HepG2 (cell line): ENCODE measurements at regions not wholly inside any gene's neighbourhood (a gene's known extent, or its start where the extent isn't known, plus 50 kb on each side); places are given as distances from the start of the nearest gene placed in this dataset.

Source experiments
- ATF6 ChIP-seq: sonication (generic); formaldehyde crosslinking; conservative IDR thresholded peaks from 2 replicates; pipeline ENCODE4 v1.4.0; 2020; ENCODE audit warnings: missing genetic modification reagents
- BATF2 ChIP-seq: sonication (generic); formaldehyde crosslinking; IDR thresholded peaks from 2 replicates; pipeline ENCODE4 v1.8.0; 2022; ENCODE audit warnings: mild to moderate bottlenecking, missing genetic modification reagents, moderate library complexity
- CENPX ChIP-seq: sonication (generic); formaldehyde crosslinking; IDR thresholded peaks from 2 replicates; pipeline ENCODE4 v1.9.0; 2021; ENCODE audit warnings: mild to moderate bottlenecking, missing genetic modification reagents, moderate library complexity
- CTCF ChIP-seq: sonication (generic); formaldehyde crosslinking; IDR thresholded peaks from 2 replicates; pipeline ENCODE4 v1.5.0; 2020; ENCODE audit warnings: mild to moderate bottlenecking, missing genetic modification reagents, moderate library complexity
- FOXP1 ChIP-seq, 2 experiments: fragments of 450-650 bp in 1 of 2; IDR thresholded peaks; 2 replicates each; pipeline ENCODE4 v1.6.1; 2017 to 2018; ENCODE audit warnings: antibody characterized with exemption in 1 of 2
- KLF9 ChIP-seq: IDR thresholded peaks from 2 replicates; pipeline ENCODE4 v1.6.1; 2016; ENCODE audit warnings: low read depth
- MED1 ChIP-seq: sonication (generic); formaldehyde crosslinking; IDR thresholded peaks from 2 replicates; pipeline ENCODE4 v1.4.0; 2020; ENCODE audit warnings: missing genetic modification reagents
- NPAS2 ChIP-seq: sonication (generic); formaldehyde crosslinking; IDR thresholded peaks from 2 replicates; pipeline ENCODE4 v1.8.0; 2022; ENCODE audit warnings: mild to moderate bottlenecking, missing genetic modification reagents, borderline replicate concordance
- POLR2G ChIP-seq: fragments of 200-400 bp; formaldehyde crosslinking; IDR thresholded peaks from 2 replicates; pipeline ENCODE4 v1.6.1; 2018; ENCODE audit warnings: mild to moderate bottlenecking, low read depth, low read length, moderate library complexity
- UBTF ChIP-seq: sonication (generic); formaldehyde crosslinking; IDR thresholded peaks from 2 replicates; pipeline ENCODE4 v1.4.0; 2020; ENCODE audit warnings: mild to moderate bottlenecking, missing genetic modification reagents

- TF ChIP-seq CENPX (no peak), UBTF (CRISPR knock-in tag) (no peak), MED1 (no peak), POLR2G (no peak), BATF2 (CRISPR knock-in tag) (no peak), FOXP1 (IDR thresholded peaks at IDR 0.05) (no peak), FOXP1 (CRISPR knock-in tag; IDR thresholded peaks at IDR 0.05) (no peak), ATF6 (CRISPR knock-in tag) (no peak), NPAS2 (no peak), CTCF (no peak), KLF9 (no peak)
Measured at GRCh38 chr21:24969068-24969467, 638.2 kb downstream of the MRPL39 start.
